Stimulated activated effector memory CD8-positive, alpha-beta T cell treated with anti-CD3 and anti-CD28 coated beads, Interleukin-12 subunit alpha, Interleukin-12 subunit beta, amount 100 ng/mL, for 72 hours (primary cell): ENCODE measurements at regions not wholly inside any gene's neighbourhood (a gene's known extent, or its start where the extent isn't known, plus 50 kb on each side); places are given as distances from the start of the nearest gene placed in this dataset.

Source experiments
- ATAC-seq: fragments of 150-1000 bp; cut with Tn5 transposase; 2 replicates; pipeline ENCODE4 v1.10.0; 2021
- DNase-seq, 2 donors: peaks; one replicate each; pipeline ENCODE4 v3.0.0; 2021 to 2022; ENCODE audit warnings: low spot score in 2 of 2
- H3K27ac Mint-ChIP-seq: one replicate; pipeline ENCODE4 v1.8.0; 2022; ENCODE audit warnings: mild to moderate bottlenecking, mixed read lengths
- H3K36me3 Mint-ChIP-seq: one replicate; pipeline ENCODE4 v1.8.0; 2022; ENCODE audit warnings: mild to moderate bottlenecking, mixed read lengths
- H3K4me1 Mint-ChIP-seq: one replicate; pipeline ENCODE4 v1.8.0; 2022; ENCODE audit warnings: mixed read lengths
- H3K4me3 Mint-ChIP-seq: one replicate; pipeline ENCODE4 v1.8.0; 2022; ENCODE audit warnings: mild to moderate bottlenecking, mixed read lengths
- H3K9me3 Mint-ChIP-seq: one replicate; pipeline ENCODE4 v1.8.0; 2022; ENCODE audit warnings: mixed read lengths

GRCh38 chr4:175351473-175351872 is 433.3 kb downstream of the ADAM29 start:
- H3K36me3 Mint-ChIP-seq = no peaks in the 10 kb centered on the region
- DNase-seq = no peak
- ATAC-seq = no peak
- no peaks in the 10 kb centered on the region for H3K4me1 Mint-ChIP-seq
- H3K4me3 Mint-ChIP-seq = no peak overlapping the region
- H3K27ac Mint-ChIP-seq = no peak overlapping the region
- H3K9me3 Mint-ChIP-seq = peaks cover 5% of the 10 kb centered on the region

- no peaks in the 10 kb centered on the region for H3K4me1 Mint-ChIP-seq
- no peaks in the 10 kb centered on the region for H3K36me3 Mint-ChIP-seq
- no peak for ATAC-seq
- H3K27ac Mint-ChIP-seq = no peak overlapping the region
- peaks cover 6% of the 10 kb centered on the region for H3K9me3 Mint-ChIP-seq
- no peak for DNase-seq
- H3K4me3 Mint-ChIP-seq = no peak overlapping the region
Measured at GRCh38 chr4:175369087-175369486, 443.0 kb downstream of the GPM6A start.

GRCh38 chr4:175371091-175371490 is 441.0 kb downstream of the GPM6A start:
- Mint-ChIP-seq H3K4me1 (no peaks in the 10 kb centered on the region), H3K4me3 (no peak overlapping the region), H3K36me3 (no peaks in the 10 kb centered on the region), H3K27ac (no peak overlapping the region), H3K9me3 (peaks cover 6% of the 10 kb centered on the region)
- DNase-seq (no peak), ATAC-seq (no peak)

- ATAC-seq (no peak), DNase-seq (no peak)
- Mint-ChIP-seq H3K36me3 (no peaks in the 10 kb centered on the region), H3K27ac (no peak overlapping the region), H3K4me1 (no peaks in the 10 kb centered on the region), H3K4me3 (no peak overlapping the region), H3K9me3 (peaks cover 6% of the 10 kb centered on the region)
Measured at GRCh38 chr4:175373031-175373430, 439.0 kb downstream of the GPM6A start.

GRCh38 chr4:175374459-175374858 is 437.6 kb downstream of the GPM6A start:
- H3K27ac Mint-ChIP-seq = no peak overlapping the region
- H3K4me3 Mint-ChIP-seq = no peak overlapping the region
- ATAC-seq (no peak), DNase-seq (no peak)
- H3K9me3 Mint-ChIP-seq = peaks cover 6% of the 10 kb centered on the region
- H3K4me1 Mint-ChIP-seq = no peaks in the 10 kb centered on the region
- H3K36me3 Mint-ChIP-seq = no peaks in the 10 kb centered on the region

GRCh38 chr4:175376287-175376977 is 435.6 kb downstream of the GPM6A start:
- Mint-ChIP-seq H3K4me1 (no peaks in the 10 kb centered on the region), H3K27ac (no peak overlapping the region), H3K9me3 (peaks cover 6% of the 10 kb centered on the region), H3K4me3 (no peak overlapping the region), H3K36me3 (no peaks in the 10 kb centered on the region)
- no peak for DNase-seq
- no peak for ATAC-seq

- no peak overlapping the region for H3K4me3 Mint-ChIP-seq
- no peak overlapping the region for H3K27ac Mint-ChIP-seq
- no peaks in the 10 kb centered on the region for H3K4me1 Mint-ChIP-seq
- DNase-seq (no peak), ATAC-seq (no peak)
- H3K9me3 Mint-ChIP-seq = peaks cover 3% of the 10 kb centered on the region
- H3K36me3 Mint-ChIP-seq = no peaks in the 10 kb centered on the region
Measured at GRCh38 chr4:175377203-175377602, 434.9 kb downstream of the GPM6A start.

- H3K4me1 Mint-ChIP-seq = no peaks in the 10 kb centered on the region
- DNase-seq (no peak), ATAC-seq (no peak)
- no peak overlapping the region for H3K4me3 Mint-ChIP-seq
- peaks cover 3% of the 10 kb centered on the region for H3K9me3 Mint-ChIP-seq
- no peak overlapping the region for H3K27ac Mint-ChIP-seq
- no peaks in the 10 kb centered on the region for H3K36me3 Mint-ChIP-seq
Measured at GRCh38 chr4:175378372-175378771, 433.7 kb downstream of the GPM6A start.

- DNase-seq (no peak), ATAC-seq (no peak)
- H3K36me3 Mint-ChIP-seq = no peaks in the 10 kb centered on the region
- peaks cover 3% of the 10 kb centered on the region for H3K9me3 Mint-ChIP-seq
- no peaks in the 10 kb centered on the region for H3K4me1 Mint-ChIP-seq
- H3K4me3 Mint-ChIP-seq = no peak overlapping the region
- H3K27ac Mint-ChIP-seq = no peak overlapping the region
Measured at GRCh38 chr4:175380841-175381240, 431.2 kb downstream of the GPM6A start.

- Mint-ChIP-seq H3K4me3 (no peak overlapping the region), H3K36me3 (no peaks in the 10 kb centered on the region), H3K4me1 (no peaks in the 10 kb centered on the region), H3K9me3 (peaks cover 3% of the 10 kb centered on the region), H3K27ac (no peak overlapping the region)
- DNase-seq (no peak), ATAC-seq (no peak)
Measured at GRCh38 chr4:175385797-175386196, 426.3 kb downstream of the GPM6A start.

GRCh38 chr4:175386776-175387507 is 425.1 kb downstream of the GPM6A start:
- peaks cover 3% of the 10 kb centered on the region for H3K9me3 Mint-ChIP-seq
- H3K27ac Mint-ChIP-seq = no peak overlapping the region
- no peak overlapping the region for H3K4me3 Mint-ChIP-seq
- DNase-seq (no peak), ATAC-seq (peak; percentile 16)
- no peaks in the 10 kb centered on the region for H3K4me1 Mint-ChIP-seq
- no peaks in the 10 kb centered on the region for H3K36me3 Mint-ChIP-seq

- Mint-ChIP-seq H3K9me3 (peaks cover 8% of the 10 kb centered on the region), H3K27ac (no peak overlapping the region), H3K4me3 (no peak overlapping the region), H3K4me1 (no peaks in the 10 kb centered on the region), H3K36me3 (no peaks in the 10 kb centered on the region)
- ATAC-seq = no peak
- DNase-seq = no peak
Measured at GRCh38 chr4:175394208-175394607, 417.9 kb downstream of the GPM6A start.

- Mint-ChIP-seq H3K27ac (no peak overlapping the region), H3K9me3 (no peaks in the 10 kb centered on the region), H3K36me3 (no peaks in the 10 kb centered on the region), H3K4me3 (no peak overlapping the region), H3K4me1 (no peaks in the 10 kb centered on the region)
- ATAC-seq = no peak
- DNase-seq = no peak
Measured at GRCh38 chr4:175405961-175406360, 406.1 kb downstream of the GPM6A start.

- Mint-ChIP-seq H3K27ac (no peak overlapping the region), H3K9me3 (peaks cover 4% of the 10 kb centered on the region), H3K4me1 (no peaks in the 10 kb centered on the region), H3K36me3 (no peaks in the 10 kb centered on the region), H3K4me3 (no peak overlapping the region)
- DNase-seq (no peak), ATAC-seq (no peak)
Measured at GRCh38 chr4:175407926-175408325, 404.1 kb downstream of the GPM6A start.

GRCh38 chr4:175411251-175411650 is 400.8 kb downstream of the GPM6A start:
- Mint-ChIP-seq H3K36me3 (no peaks in the 10 kb centered on the region), H3K27ac (no peak overlapping the region), H3K4me3 (no peak overlapping the region), H3K4me1 (no peaks in the 10 kb centered on the region), H3K9me3 (peaks cover 16% of the 10 kb centered on the region)
- no peak for ATAC-seq
- DNase-seq = no peak

- H3K36me3 Mint-ChIP-seq = no peaks in the 10 kb centered on the region
- ATAC-seq = no peak
- peaks cover 16% of the 10 kb centered on the region for H3K9me3 Mint-ChIP-seq
- no peak overlapping the region for H3K4me3 Mint-ChIP-seq
- no peak overlapping the region for H3K27ac Mint-ChIP-seq
- H3K4me1 Mint-ChIP-seq = no peaks in the 10 kb centered on the region
- DNase-seq = no peak
Measured at GRCh38 chr4:175412161-175412560, 399.9 kb downstream of the GPM6A start.
